CD4-positive, alpha-beta T cell treated with Interleukin-4 for 4 hours (primary cell): ENCODE measurements at regions not wholly inside any gene's neighbourhood (a gene's known extent, or its start where the extent isn't known, plus 50 kb on each side); places are given as distances from the start of the nearest gene placed in this dataset.

Experiments
- DNase-seq: peaks from one replicate; pipeline ENCODE4 v3.0.0-alpha.2; 2020

GRCh38 chr9:13513716-13514444 is 234.4 kb upstream of the MPDZ start:
- no peak for DNase-seq

GRCh38 chr9:13513286-13513685 is 233.8 kb upstream of the MPDZ start:
- no peak for DNase-seq

GRCh38 chr9:13508681-13509080 is 229.2 kb upstream of the MPDZ start:
- DNase-seq = no peak

- DNase-seq = no peak
Observed at GRCh38 chr9:13508086-13508485, 228.6 kb upstream of the MPDZ start.

GRCh38 chr9:13505797-13506196 is 226.3 kb upstream of the MPDZ start:
- no peak for DNase-seq

- no peak for DNase-seq
Observed at GRCh38 chr9:13503599-13503998, 224.1 kb upstream of the MPDZ start.

GRCh38 chr9:13502484-13502883 is 223.0 kb upstream of the MPDZ start:
- DNase-seq = no peak

- DNase-seq = no peak
Observed at GRCh38 chr9:13501018-13501417, 221.5 kb upstream of the MPDZ start.

GRCh38 chr9:13500034-13500433 is 220.5 kb upstream of the MPDZ start:
- no peak for DNase-seq

GRCh38 chr9:13493697-13494096 is 214.2 kb upstream of the MPDZ start:
- no peak for DNase-seq

GRCh38 chr9:13491493-13492424 is 212.3 kb upstream of the MPDZ start:
- no peak for DNase-seq

GRCh38 chr9:13491138-13491492 is 211.6 kb upstream of the MPDZ start:
- no peak for DNase-seq

- DNase-seq = no peak
Observed at GRCh38 chr9:13487936-13488335, 208.4 kb upstream of the MPDZ start.

GRCh38 chr9:13487498-13487897 is 208.0 kb upstream of the MPDZ start:
- DNase-seq = no peak

- no peak for DNase-seq
Observed at GRCh38 chr9:13487071-13487470, 207.6 kb upstream of the MPDZ start.

GRCh38 chr9:13485068-13485596 is 205.6 kb upstream of the MPDZ start:
- DNase-seq = no peak

GRCh38 chr9:13484186-13484585 is 204.7 kb upstream of the MPDZ start:
- no peak for DNase-seq

- no peak for DNase-seq
Observed at GRCh38 chr9:13481274-13481673, 201.8 kb upstream of the MPDZ start.

- DNase-seq = no peak
Observed at GRCh38 chr9:13480693-13481092, 201.2 kb upstream of the MPDZ start.

GRCh38 chr9:13479096-13479495 is 199.6 kb upstream of the MPDZ start:
- DNase-seq = no peak

GRCh38 chr9:13478639-13479038 is 199.1 kb upstream of the MPDZ start:
- DNase-seq = no peak

GRCh38 chr9:13478160-13478559 is 198.7 kb upstream of the MPDZ start:
- DNase-seq = no peak

GRCh38 chr9:13470836-13471235 is 191.3 kb upstream of the MPDZ start:
- DNase-seq = no peak

- no peak for DNase-seq
Observed at GRCh38 chr9:13467157-13467556, 187.7 kb upstream of the MPDZ start.
